HepG2 (cell line): ENCODE measurements at regions not wholly inside any gene's neighbourhood (a gene's known extent, or its start where the extent isn't known, plus 50 kb on each side); places are given as distances from the start of the nearest gene placed in this dataset.

Source experiments
- CENPT ChIP-seq: sonication (generic); formaldehyde crosslinking; IDR thresholded peaks from 2 replicates; pipeline ENCODE4 v1.8.0; 2022; ENCODE audit warnings: low read depth, mild to moderate bottlenecking, moderate library complexity, missing genetic modification reagents
- CREM ChIP-seq, 2 experiments: sonication (generic) in 1 of 2; formaldehyde crosslinking in 1 of 2; IDR thresholded peaks; 2 replicates each; pipeline versions ENCODE4 v1.4.0 to v1.6.1; 2016 to 2020; ENCODE audit warnings: antibody characterized with exemption in 1 of 2, mild to moderate bottlenecking in 1 of 2, missing genetic modification reagents in 1 of 2
- FOXA3 ChIP-seq: IDR thresholded peaks from 2 replicates; pipeline ENCODE4 v1.6.1; 2016; ENCODE audit warnings: missing genetic modification reagents, missing compliant biosample characterization
- KDM5A ChIP-seq: fragments of 200-600 bp; sonication (generic); IDR thresholded peaks from 2 replicates; pipeline ENCODE4 v1.7.0; 2018; ENCODE audit warnings: antibody characterized with exemption, mild to moderate bottlenecking, low read length, borderline replicate concordance
- KDM5B ChIP-seq: sonication (generic); formaldehyde crosslinking; IDR thresholded peaks from 2 replicates; pipeline ENCODE4 v1.4.0; 2020; ENCODE audit warnings: missing genetic modification reagents, mild to moderate bottlenecking, borderline replicate concordance
- MATR3 ChIP-seq: sonication (generic); formaldehyde crosslinking; IDR thresholded peaks from 2 replicates; pipeline ENCODE4 v1.4.0; 2020; ENCODE audit warnings: missing genetic modification reagents
- NCOR1 ChIP-seq: fragments of 200-600 bp; sonication (generic); IDR thresholded peaks from 2 replicates; pipeline ENCODE4 v1.7.0; 2017; ENCODE audit warnings: antibody characterized with exemption, low read length, borderline replicate concordance
- REST ChIP-seq, 2 experiments: IDR thresholded peaks; 2 replicates each; pipeline ENCODE4 v1.6.1; 2011 to 2012; ENCODE audit warnings: low read length in 2 of 2, borderline replicate concordance in 1 of 2, low read depth in 1 of 2, mild to moderate bottlenecking in 1 of 2, moderate library complexity in 1 of 2
- RFX1 ChIP-seq: fragments of 450-650 bp; IDR thresholded peaks from 2 replicates; pipeline ENCODE4 v1.6.1; 2017
- SSRP1 ChIP-seq: IDR thresholded peaks from 2 replicates; pipeline ENCODE4 v1.6.1; 2016; ENCODE audit warnings: control low read depth
- TIGD3 ChIP-seq: sonication (generic); formaldehyde crosslinking; IDR thresholded peaks from 2 replicates; pipeline ENCODE4 v1.5.1; 2020; ENCODE audit warnings: mild to moderate bottlenecking, missing genetic modification reagents, borderline replicate concordance
- TRIM22 ChIP-seq: fragments of 450-650 bp; IDR thresholded peaks from 2 replicates; pipeline ENCODE4 v1.6.1; 2017
- WIZ ChIP-seq: sonication (generic); formaldehyde crosslinking; IDR thresholded peaks from 2 replicates; pipeline ENCODE4 v1.5.1; 2020; ENCODE audit warnings: mild to moderate bottlenecking, missing genetic modification reagents
- ZFX ChIP-seq: sonication (generic); formaldehyde crosslinking; IDR thresholded peaks from 2 replicates; pipeline ENCODE4 v1.4.0; 2020; ENCODE audit warnings: mild to moderate bottlenecking, low read depth, missing genetic modification reagents, moderate library complexity
- ZNF143 ChIP-seq: sonication (generic); formaldehyde crosslinking; IDR thresholded peaks from 2 replicates; pipeline ENCODE4 v1.4.0; 2020; ENCODE audit warnings: missing genetic modification reagents
- ZNF44 ChIP-seq: sonication (generic); formaldehyde crosslinking; IDR thresholded peaks from 2 replicates; pipeline ENCODE4 v1.5.1; 2020; ENCODE audit warnings: mild to moderate bottlenecking, missing genetic modification reagents
- ZNF512 ChIP-seq: sonication (generic); formaldehyde crosslinking; IDR thresholded peaks from 2 replicates; pipeline ENCODE4 v1.4.0; 2020; ENCODE audit warnings: mild to moderate bottlenecking, missing genetic modification reagents
- ZNF546 ChIP-seq: sonication (generic); formaldehyde crosslinking; conservative IDR thresholded peaks from 2 replicates; pipeline ENCODE4 v1.8.1; 2023; ENCODE audit warnings: mild to moderate bottlenecking, missing genetic modification reagents
- ZNF558 ChIP-seq: sonication (generic); formaldehyde crosslinking; IDR thresholded peaks from 2 replicates; pipeline ENCODE4 v1.9.0; 2022; ENCODE audit warnings: mild to moderate bottlenecking, missing genetic modification reagents, borderline replicate concordance
- ZNF7 ChIP-seq: IDR thresholded peaks from 2 replicates; pipeline ENCODE4 v1.6.1; 2016; ENCODE audit warnings: missing biosample characterization, missing genetic modification reagents

- no peak for TF ChIP-seq TIGD3 (CRISPR knock-in tag)
- TF ChIP-seq ZNF143 (CRISPR knock-in tag) = no peak
- no peak for TF ChIP-seq SSRP1 (CRISPR knock-in tag)
- no peak; the same call in 1 of the 2 replicates for TF ChIP-seq NCOR1
- peak in 1 of 2 experiments; percentile 74; a peak in 2 of 4 replicates for TF ChIP-seq REST (IDR thresholded peaks at IDR 0.05; ENCODE audit: borderline replicate concordance in 1 of 2, low read depth in 1 of 2, low read length in 2 of 2)
- TF ChIP-seq ZNF546 = no peak
- no peak for TF ChIP-seq MATR3
- TF ChIP-seq KDM5B (CRISPR knock-in tag) = no peak
- TF ChIP-seq FOXA3 (CRISPR knock-in tag) = peak; percentile 72
- TF ChIP-seq ZNF512 (CRISPR knock-in tag) = no peak
- TF ChIP-seq KDM5A = no peak
- peak; percentile 33; the same call in 1 of the 2 replicates for TF ChIP-seq ZFX
- no peak for TF ChIP-seq TRIM22
- TF ChIP-seq CREM (IDR thresholded peaks at IDR 0.05) = peak; percentile 27; the same call in 1 of the 2 replicates
- no peak for TF ChIP-seq CREM (CRISPR knock-in tag; IDR thresholded peaks at IDR 0.05)
- no peak for TF ChIP-seq RFX1
- TF ChIP-seq WIZ (CRISPR knock-in tag) = 0 out of 2 replicates have a peak, but pooled peaks have one; percentile 55
- TF ChIP-seq CENPT (CRISPR knock-in tag) = no peak
- no peak for TF ChIP-seq ZNF44 (CRISPR knock-in tag)
- TF ChIP-seq ZNF7 (CRISPR knock-in tag) = no peak
- peak; percentile 41; the same call in 1 of the 2 replicates for TF ChIP-seq ZNF558 (CRISPR knock-in tag)
These were observed 67.9 kb upstream of the GLS start (continued) for GRCh38 chr2:190812506-190813294.
